ENCODE measurements at regions not wholly inside any gene's neighbourhood (a gene's known extent, or its start where the extent isn't known, plus 50 kb on each side); places are given as distances from the start of the nearest gene placed in this dataset.
"Not testable (repeated sequence)": the region's sequence is repeated elsewhere in the genome, so short reads cannot be mapped to it uniquely, and the experiment has no call there.

DNA sequence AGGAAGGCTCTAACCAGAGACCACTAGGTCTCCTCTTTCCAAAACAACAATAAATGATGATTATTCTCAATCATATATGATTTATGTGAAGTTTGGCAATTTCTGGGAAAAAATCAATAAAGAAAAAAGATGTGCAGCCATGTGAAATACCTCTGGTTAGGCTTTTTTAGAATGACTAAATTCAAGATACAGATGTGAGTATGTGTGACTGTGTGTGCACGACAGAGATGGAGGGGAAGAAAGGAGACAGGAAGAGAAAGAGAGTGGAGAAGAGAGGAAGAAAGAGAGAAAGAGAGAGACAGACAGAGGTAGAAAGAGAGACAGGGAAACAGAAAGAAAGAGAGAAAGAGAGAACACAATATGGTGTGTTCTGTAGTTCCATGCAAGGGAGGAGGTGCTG is 558.6 kb upstream of the CDH5 start:
- DNase-seq (ENCODE audit: low read depth in 2 of 2), result no peak

DNA sequence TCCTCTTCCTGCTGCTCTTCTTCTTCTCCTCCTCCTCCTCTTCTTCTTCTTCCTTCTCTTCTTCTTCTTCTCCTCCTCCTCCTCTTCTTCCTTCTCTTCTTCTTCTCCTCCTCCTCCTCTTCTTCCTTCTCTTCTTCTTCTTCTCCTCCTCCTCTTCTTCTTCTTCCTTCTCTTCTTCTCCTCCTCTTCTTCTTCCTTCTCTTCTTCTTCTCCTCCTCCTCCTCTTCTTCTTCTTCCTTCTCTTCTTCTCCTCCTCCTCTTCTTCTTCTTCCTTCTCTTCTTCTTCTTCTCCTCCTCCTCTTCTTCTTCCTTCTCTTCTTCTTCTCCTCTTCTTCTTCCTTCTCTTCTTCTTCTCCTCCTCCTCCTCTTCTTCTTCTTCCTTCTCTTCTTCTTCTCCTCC is 560.8 kb upstream of the CDH5 start:
- not testable (repeated sequence) for DNase-seq (ENCODE audit: low read depth in 2 of 2)

DNA sequence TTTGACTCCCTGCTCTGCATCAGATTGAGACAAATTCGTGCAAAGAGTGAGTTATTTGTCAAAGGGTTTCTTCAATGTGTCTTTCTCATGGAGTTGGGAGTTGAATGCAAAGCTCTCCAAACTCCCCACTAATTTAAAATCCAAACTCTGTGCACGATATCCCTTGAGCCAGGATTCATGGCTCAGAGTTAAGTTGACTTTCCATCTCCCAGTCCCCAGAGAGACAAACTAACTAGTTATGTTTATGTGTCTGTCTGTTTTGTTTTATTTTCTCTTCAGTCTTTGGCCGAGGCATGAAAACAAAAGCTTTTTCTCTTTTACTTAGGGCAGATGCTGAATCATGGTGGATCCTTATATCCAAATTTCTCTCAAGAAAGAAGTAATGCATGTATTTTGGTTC is 570.0 kb upstream of the CDH5 start:
- DNase-seq (ENCODE audit: low read depth in 2 of 2), result no peak

- DNase-seq (ENCODE audit: low read depth in 2 of 2), result no peak
Observed at GRCh38 chr16:65794973-65795372, 571.5 kb upstream of the CDH5 start.

DNA sequence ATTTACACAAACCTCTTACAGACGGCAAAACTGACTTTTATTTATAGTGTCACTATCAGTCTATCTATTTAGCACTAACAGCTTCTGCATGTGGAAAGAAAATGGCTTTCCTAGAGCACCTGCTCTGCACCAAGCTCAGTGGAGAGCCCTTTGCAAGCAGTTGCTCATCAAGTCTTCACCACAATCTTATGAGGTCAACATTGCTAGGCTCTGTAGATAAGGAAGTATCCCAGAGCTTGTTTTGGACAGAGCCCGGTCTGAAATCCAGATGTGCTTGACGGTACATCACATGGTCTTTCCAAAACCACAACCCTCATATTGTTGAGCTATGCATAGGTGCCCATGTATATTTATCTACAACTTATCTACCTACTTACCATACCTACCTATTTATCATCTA is 572.7 kb upstream of the CDH5 start:
- DNase-seq (ENCODE audit: low read depth in 2 of 2), result no peak

GRCh38 chr16:65790768-65791167 is 575.7 kb upstream of the CDH5 start:
- no peak for DNase-seq (ENCODE audit: low read depth in 2 of 2)

- no peak for DNase-seq (ENCODE audit: low read depth in 2 of 2)
Observed at GRCh38 chr16:65789161-65789945, 577.1 kb upstream of the CDH5 start.

GRCh38 chr16:65788434-65789140 is 577.9 kb upstream of the CDH5 start:
- no peak for DNase-seq (ENCODE audit: low read depth in 2 of 2)

GRCh38 chr16:65787921-65788320 is 578.6 kb upstream of the CDH5 start:
- no peak for DNase-seq (ENCODE audit: low read depth in 2 of 2)

DNA sequence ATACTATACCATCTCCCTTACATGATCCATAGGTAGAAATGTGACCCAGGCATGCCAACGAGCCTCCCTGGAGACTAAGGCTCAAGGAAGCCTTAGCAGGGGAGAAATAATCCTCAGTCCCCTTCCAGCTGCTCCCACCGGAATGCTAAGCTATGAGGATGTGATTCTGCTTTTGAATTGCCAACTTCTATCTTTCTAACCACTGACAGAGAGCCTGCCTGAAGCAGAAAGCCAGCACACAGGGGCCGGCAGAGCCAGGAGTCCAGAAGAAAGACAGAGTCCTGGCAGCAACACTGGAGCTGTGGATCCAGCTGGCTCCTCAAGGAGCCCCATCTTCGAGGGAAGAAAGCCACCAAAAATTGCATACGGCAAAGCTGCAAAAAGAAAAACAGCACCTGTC is 579.6 kb upstream of the CDH5 start:
- DNase-seq (ENCODE audit: low read depth in 2 of 2), result no peak

DNA sequence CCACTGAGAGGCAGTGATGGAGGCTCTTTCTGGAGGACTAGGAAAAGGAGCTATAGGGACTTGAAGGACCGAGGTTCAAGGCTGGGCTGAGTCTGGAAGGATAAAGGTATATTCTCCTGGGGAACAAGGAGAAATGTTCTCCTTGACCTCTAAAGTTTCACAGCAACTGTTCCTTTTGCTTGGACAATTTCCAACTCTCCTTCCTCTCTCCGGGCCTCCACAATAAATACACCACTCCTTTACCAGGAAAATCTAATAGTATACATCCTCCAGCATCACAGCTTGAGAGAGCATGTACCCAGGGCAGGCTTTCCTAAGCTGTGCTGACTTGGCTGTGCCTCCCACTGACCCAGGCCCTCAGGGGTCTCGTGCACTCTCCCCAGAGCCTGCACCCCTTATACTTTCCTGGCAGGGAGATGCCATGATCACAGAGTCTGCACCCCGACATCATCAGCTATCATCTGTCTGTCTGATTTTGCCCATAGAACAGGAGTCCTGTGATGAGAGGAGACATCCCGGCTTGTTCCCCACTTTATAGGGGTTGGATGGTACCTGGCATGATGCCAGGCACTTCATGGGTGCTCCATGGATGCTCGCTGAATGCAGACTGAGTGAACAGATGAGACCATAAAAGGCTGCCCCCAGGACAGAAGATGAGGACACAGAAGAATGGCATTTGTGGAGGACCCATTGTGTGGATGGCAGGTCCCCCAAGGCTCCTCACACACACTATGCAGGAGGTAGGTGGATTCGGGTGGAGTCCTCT is 582.6 kb upstream of the CDH5 start:
- no peak for DNase-seq (ENCODE audit: low read depth in 2 of 2)

- no peak for DNase-seq (ENCODE audit: low read depth in 2 of 2)
Observed at GRCh38 chr16:65782611-65783600, 583.6 kb upstream of the CDH5 start.

DNA sequence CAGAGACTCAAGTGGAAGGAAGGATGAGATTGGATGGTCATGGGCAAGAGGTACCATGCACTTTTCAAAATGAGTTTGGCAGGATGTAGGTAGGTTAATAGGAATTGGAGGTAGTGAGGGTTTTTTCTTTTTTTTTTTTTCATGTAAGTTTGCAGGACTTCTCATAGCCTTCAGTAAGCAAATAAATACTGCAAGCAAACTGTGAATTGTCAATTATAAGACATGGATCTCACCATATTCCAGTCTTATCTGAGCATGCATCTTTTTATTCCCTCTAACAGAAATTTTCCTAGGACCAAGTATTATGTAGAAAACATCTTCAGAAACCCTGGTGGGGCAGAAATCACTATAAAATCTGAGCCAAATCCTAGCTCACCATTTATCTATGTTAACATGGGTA is 584.6 kb upstream of the CDH5 start:
- DNase-seq (ENCODE audit: low read depth in 2 of 2), result no peak

DNA sequence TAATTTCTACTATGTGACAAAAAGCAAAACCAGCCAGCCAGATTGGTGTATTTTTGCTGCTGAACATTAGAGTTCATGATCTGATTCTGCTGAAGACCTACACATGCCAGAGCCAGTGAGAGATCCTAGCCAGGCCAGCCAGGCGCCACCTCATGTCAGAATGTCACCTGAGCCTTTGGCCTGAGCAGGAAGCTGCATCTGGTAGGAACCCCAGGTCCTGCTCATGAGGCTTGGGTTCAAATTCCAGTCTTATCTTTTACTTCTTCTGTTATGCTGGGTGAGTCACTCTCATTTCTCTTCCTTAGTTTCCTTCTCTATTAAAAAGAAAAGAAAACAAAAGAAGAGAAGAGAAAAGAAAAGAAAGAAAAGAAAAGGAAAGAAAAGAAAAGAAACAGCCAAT is 585.1 kb upstream of the CDH5 start:
- no peak for DNase-seq (ENCODE audit: low read depth in 2 of 2)

DNA sequence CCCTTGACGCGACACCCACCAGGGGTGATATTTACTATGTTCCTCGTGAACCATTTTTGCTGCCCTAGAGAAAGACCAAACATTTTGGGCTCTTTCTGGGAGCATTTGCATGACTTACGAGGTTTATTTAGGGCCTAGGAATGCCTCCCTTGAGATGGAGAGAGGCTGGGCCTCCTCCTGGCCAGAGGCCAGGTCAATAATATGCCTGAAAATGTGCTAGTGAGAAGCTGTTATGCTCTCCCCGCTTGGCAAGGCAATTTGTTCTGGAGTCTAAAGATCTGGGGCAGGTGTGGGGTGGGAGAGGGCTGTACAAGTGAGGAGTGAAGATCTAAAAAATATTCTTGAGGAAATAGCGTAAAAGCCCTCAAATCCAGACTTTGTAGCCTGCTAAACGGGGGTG is 587.3 kb upstream of the CDH5 start:
- DNase-seq (ENCODE audit: low read depth in 2 of 2), result no peak

- DNase-seq (ENCODE audit: low read depth in 2 of 2), result no peak
Observed at GRCh38 chr16:65776639-65777183, 589.8 kb upstream of the CDH5 start.

DNA sequence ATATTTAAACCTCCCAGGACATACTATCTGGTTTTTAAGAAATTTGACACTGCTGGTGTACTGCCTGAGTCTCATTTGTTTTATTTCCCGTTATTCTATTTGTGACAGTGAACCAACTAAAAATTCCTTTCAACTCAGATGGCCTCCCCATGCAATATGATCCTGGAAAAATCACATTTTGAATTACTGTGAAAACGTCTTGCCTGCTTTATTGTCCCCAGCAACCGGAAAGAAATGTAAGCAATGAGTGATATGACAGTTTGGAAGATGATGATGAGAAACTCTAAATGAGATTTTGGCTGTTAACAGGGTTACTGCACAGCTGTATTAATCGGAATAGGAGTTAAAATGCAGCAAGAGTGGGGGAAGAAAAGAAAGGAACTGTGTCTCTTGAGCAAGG is 590.7 kb upstream of the CDH5 start:
- DNase-seq (ENCODE audit: low read depth in 2 of 2), result no peak

- DNase-seq (ENCODE audit: low read depth in 2 of 2), result no peak
Observed at GRCh38 chr16:65774350-65774749, 592.1 kb upstream of the CDH5 start.

GRCh38 chr16:65773301-65773874 is 593.1 kb upstream of the CDH5 start:
- no peak for DNase-seq (ENCODE audit: low read depth in 2 of 2)

DNA sequence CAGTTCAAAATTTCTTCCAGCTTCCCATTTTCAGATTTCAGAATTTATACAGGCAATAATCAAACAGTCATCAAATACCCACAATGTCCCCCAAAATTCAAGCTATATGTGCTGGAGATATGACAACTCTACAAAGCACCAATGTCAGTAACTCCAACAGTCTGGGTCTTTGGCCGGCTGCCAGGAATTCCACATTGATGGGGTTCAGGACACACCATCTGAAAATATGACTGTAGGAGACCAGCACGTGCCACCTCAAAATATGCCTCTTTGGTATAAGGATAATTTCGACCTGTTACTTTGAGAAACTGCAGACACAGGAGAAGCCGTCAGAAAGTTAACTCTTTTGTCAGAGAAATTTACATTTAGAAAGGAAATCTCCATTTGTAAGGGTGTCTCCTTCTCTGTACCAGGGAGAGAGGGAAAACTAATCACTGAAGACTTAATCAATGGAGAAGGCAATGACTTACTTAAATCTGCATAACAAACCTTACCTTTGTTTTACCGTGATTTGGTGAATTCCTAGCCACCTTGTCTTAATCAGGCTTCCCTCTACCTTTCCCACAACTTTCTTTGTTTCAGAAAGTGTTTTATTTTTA is 594.3 kb upstream of the CDH5 start:
- no peak for DNase-seq (ENCODE audit: low read depth in 2 of 2)

Measured in activated CD4-positive, alpha-beta T cell treated with anti-CD3 and anti-CD28 coated beads for 24 hours (primary cell).